HCT116 (cell line): ENCODE measurements at regions not wholly inside any gene's neighbourhood (a gene's known extent, or its start where the extent isn't known, plus 50 kb on each side); places are given as distances from the start of the nearest gene placed in this dataset.

ENCODE experiments used
- ELF1 ChIP-seq: IDR thresholded peaks from 2 replicates; pipeline ENCODE4 v1.6.1; 2012; ENCODE audit warnings: low read depth, borderline replicate concordance
- TF ChIP-seq, protein P1 (sequence below), 3 experiments: fragments of 200-600 bp in 1 of 3; sonication (generic) in 1 of 3; IDR thresholded peaks in 2 of 3; conservative IDR thresholded peaks in 1 of 3; 2 replicates each; pipeline ENCODE4 v1.5.1; 2012 to 2017; ENCODE audit warnings: low read depth in 2 of 3, low read length in 2 of 3, antibody characterized with exemption in 1 of 3, borderline replicate concordance in 1 of 3, control low read depth in 1 of 3, mild to moderate bottlenecking in 1 of 3, mixed read lengths in 1 of 3, mixed run types in 1 of 3, moderate library complexity in 1 of 3; ENCODE audit not compliant: insufficient read depth in 1 of 3

DNA sequence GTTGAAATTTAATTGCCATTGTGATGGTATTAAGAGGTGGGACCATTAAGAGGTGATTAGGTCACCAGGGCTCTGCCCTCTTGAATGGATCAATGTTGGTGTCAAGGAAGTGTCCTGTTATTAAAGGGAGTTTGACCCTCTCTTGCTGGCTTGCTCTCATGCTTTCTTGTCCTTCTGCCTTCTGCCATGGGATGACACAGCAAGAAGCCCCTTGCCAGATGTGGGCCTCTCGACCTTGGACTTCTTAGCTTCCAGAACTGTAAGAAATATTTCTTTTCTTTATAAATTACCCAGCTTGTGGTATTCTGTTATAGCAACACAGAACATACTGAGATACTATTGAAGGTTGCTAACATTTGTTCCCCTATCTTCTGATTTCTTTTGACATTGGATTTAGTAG lies 157.0 kb downstream of the MDFIC start:
- TF ChIP-seq, protein P1, sequence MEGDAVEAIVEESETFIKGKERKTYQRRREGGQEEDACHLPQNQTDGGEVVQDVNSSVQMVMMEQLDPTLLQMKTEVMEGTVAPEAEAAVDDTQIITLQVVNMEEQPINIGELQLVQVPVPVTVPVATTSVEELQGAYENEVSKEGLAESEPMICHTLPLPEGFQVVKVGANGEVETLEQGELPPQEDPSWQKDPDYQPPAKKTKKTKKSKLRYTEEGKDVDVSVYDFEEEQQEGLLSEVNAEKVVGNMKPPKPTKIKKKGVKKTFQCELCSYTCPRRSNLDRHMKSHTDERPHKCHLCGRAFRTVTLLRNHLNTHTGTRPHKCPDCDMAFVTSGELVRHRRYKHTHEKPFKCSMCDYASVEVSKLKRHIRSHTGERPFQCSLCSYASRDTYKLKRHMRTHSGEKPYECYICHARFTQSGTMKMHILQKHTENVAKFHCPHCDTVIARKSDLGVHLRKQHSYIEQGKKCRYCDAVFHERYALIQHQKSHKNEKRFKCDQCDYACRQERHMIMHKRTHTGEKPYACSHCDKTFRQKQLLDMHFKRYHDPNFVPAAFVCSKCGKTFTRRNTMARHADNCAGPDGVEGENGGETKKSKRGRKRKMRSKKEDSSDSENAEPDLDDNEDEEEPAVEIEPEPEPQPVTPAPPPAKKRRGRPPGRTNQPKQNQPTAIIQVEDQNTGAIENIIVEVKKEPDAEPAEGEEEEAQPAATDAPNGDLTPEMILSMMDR (IDR thresholded peaks at IDR 0.05 in 2 of 3, conservative IDR thresholded peaks at IDR 0.05 in 1 of 3; ENCODE audit: borderline replicate concordance in 1 of 3, insufficient read depth in 1 of 3, low read depth in 2 of 3, low read length in 2 of 3), result no peak
- TF ChIP-seq ELF1, result no peak
